Stimulated activated CD8-positive, alpha-beta memory T cell treated with anti-CD3 and anti-CD28 coated beads, Interleukin-12 subunit alpha, Interleukin-12 subunit beta, amount 100 ng/mL, for 24 hours (primary cell): ENCODE measurements at regions not wholly inside any gene's neighbourhood (a gene's known extent, or its start where the extent isn't known, plus 50 kb on each side); places are given as distances from the start of the nearest gene placed in this dataset.

Source experiments
- DNase-seq: peaks from one replicate; pipeline ENCODE4 v3.0.0-alpha.2; 2020; ENCODE audit errors: extremely low read depth

DNA sequence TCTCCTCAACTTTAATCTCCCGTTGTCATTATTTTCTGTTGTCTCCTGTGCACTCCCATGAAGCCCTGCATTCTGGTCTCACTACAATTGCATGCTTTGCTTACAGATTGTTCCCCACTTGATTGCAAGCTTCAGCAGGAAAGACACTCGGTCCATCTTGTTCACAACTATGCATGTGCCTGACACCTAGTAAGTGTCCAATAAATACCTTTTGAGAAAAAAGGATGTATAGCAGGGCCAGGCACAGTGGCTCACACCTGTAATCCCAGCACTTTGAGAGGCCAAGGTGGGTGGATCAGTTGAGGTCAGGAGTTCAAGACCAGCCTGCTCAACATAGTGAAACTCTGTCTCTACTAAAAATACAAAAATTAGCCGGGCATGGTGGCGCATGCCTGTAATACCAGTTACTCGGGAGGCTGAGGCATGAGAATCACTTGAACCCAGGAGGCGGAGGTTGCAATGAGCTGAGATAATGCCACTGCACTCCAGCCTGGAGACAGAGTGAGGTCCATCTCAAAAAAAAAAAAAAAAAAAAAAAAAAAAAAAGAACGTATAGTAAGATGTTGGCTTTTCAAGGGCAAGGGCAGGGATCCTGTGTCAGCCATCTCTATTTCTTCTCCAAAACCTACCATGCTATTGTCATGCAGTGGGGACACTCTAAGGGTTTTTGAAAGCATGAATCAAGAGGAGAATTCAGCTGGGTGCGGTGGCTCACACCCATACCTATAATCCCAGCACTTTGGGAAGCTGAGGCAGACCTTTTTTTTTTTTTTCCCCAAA is 338.3 kb downstream of the MYCN start:
- DNase-seq = no peak

DNA sequence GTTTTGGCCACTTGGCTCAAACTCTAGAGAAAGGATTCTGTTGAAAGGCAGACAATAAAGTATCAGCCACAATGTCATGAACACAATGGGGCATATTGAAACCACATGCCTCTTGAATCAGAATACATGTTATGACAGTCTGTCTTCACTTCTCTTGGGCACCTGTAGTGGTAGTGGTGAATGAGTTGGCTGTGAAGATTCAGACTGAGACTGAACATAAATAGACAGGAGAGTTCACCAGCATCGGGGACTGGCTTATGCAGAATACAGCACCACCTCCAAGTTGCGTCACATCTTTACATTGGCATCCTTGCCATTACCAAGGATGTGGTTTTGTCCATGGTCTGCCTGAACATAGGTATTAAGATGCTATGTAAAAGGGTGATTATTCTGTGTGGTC is 336.8 kb downstream of the MYCN start:
- DNase-seq = no peak

DNA sequence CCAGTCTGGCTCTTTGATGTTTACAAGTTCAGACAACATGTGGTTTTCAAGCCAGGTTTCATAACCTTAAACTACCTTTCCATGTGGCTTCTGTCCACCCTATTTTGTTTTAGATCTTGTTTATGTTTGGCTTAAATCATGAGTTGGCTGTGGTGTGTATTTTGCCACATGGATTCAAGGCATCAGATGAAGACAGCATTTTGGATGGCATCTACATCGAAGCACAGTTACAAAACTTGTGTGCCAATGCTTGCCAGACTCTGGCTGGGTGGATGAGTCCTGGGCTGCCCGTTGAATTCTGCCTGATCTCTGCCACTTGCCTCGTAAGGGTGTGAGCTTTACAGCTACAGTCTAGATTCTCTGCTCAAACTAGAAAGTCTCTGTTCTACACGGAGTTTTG is 335.3 kb downstream of the MYCN start:
- DNase-seq = no peak

DNA sequence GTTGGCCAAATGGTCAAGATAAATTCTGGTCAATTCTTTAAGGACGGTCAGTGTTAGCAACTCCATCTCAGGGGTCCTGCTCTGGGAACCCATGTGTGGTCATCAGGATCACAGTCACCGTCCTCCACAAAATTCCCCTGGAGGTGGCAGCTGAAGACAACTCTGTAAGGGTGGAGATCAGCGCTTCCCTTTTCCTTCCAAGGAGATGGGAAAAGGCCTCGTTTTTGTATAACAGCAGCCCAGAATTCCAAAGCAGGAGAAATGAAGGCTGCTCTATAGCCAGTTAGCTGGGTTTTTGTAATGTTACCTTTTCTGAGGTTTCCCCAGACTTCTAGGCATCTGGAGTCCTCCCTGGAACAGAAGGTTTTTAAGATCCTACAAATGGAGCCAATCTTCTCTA is 334.8 kb downstream of the MYCN start:
- no peak for DNase-seq

DNA sequence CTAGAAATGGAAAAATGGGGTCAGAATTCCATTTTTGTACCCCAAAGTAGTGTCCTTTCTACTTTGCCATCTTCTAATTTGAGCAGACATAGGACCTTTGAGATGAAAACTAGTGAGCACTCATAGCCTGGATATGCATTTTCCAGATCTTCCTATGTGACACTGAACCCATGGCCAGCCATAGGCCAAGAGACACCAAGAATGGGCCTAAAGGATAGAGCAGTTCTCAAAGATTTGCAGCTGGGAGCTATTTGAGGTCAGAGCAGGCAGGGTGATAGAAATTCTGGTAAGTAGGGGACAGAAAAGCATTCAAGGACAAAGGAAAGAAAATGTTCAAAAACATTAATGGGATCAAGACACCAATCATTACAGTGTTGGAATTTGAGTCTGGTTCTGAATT is 332.8 kb downstream of the MYCN start:
- DNase-seq = no peak

DNA sequence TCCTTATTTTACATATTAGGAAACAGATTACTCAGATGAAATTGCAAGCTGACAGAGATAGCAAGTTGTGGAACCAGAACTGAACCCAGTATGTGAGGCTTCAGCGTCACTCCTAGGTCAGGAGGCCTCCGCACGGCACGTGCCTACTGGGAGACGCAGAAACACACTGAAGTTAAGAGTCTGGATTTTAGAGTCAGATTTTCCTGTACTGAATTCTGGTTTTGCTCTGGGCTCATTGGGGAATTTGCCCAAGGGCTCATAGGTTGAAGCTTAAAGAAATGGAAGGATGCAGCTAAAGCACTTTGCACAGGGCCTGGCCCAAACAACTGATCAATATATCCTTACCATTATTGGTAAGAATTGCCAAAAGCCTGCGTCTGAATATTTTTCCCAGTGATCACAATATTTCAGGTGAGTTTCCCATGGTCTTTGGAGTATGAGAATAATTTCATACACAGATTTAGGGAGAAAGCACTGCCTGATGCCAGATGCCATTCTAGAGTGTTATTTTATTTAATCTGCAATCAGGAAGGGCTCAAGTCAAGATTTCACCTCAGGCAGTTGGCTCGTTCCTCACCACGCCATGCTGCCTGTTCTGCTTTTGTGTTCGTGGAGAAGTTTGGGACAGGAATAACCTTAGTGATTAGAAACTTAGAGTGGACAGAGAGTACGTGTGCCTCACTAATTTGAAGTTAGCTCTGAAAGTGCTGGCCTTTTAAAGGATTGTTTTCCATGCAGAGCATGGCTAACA is 331.9 kb downstream of the MYCN start:
- no peak for DNase-seq

DNA sequence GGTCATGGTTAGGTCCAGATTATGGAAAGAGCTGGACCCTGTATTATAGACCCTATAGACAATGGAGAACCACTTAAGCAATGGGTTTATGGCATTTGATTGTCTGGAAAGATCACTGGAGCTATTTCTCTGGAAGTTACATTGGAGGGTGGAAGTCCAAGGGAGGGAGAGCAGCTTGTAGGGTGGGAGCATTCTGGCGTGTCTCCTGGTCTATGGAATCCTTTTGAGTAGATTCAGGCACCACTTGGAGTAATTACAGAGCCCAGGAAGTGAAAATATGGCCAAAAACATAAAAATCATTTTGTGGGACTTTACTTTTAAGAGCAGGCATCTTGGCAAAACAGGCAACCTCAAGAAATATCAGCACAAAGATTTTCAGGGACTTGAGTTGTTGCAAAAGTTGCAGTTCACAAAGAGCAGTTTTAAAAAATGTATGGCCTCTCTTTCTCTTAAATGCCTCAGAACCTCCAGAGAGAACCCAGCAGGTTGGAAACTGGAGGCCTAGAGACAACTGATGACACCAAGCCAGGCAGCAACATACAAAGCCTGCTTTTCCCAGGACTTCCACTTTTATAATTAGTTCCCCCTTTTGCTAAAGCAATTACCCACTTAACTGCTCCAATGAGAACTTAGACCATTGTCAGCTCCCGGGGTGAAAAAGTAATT is 331.0 kb downstream of the MYCN start:
- DNase-seq = no peak

DNA sequence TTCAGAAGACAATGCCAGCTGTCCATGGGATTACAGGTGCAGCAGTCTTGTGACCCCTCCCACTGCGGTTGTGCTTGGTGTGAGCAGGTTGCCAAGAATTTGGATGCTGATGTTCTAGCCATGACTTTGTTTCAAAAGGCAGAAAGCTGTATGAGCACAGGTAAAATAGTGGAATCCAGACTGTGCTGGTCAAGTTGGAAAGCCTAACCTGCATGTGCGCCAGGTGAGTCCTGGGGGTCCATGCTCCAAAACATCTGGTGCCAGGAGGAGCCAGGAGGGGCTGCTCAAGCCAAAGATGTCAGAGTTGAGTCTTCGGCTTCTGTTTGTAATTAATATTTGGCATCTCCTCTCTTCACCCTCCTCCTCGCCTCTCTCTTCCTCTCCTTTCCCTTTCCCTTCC is 330.1 kb downstream of the MYCN start:
- DNase-seq = no peak

DNA sequence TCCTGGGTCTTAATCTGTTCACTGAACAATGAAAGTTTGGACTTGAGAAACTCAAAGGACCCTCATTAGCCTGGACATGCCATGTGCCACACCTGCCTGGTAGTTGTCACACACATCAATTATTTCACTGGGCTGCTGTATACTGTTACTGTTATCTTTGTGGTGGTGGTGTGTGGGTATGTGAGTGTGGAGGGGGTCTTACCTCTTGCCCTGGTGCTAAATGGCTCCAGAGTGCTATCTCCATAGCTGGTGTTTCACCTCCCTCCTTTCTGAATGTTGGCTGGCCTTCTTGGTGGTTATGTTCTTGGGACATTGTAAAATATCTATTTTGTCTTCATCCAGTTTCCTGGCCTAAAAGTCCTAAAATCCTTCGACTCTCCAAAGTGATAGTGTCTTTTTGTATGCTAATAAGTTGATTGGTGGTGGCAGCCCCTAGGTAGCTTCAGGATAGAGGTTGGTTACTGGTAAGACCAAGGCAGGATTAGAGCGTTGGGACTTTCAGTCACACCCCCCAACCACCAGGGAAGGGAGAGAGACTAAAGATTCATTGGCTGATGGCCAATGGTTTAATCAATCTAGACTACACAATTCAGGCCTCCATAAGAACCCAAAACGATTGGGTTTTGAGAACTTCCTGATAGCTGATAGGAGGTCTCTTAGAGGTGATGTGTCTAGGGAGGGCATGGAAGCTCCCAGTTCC is 328.1 kb downstream of the MYCN start:
- DNase-seq = no peak

DNA sequence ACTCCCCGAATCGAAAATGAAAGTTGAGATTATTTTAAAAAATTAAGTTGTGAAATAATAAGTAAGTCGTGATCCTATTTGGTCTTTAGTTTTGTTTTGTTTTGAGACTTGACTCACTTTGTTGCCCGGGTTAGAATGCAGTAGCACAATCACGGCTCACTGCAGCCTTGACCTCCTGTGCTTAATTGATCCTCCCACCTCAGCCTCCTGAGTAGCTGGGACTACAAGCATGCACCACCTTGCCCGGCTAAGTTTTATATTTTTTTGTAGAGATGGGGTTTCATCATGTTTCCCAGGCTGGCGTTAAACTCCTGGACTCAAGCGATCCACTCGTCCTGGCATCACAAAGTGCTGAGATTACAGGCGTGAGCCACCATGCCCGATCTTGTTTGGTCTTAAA is 326.2 kb downstream of the MYCN start:
- DNase-seq = no peak

DNA sequence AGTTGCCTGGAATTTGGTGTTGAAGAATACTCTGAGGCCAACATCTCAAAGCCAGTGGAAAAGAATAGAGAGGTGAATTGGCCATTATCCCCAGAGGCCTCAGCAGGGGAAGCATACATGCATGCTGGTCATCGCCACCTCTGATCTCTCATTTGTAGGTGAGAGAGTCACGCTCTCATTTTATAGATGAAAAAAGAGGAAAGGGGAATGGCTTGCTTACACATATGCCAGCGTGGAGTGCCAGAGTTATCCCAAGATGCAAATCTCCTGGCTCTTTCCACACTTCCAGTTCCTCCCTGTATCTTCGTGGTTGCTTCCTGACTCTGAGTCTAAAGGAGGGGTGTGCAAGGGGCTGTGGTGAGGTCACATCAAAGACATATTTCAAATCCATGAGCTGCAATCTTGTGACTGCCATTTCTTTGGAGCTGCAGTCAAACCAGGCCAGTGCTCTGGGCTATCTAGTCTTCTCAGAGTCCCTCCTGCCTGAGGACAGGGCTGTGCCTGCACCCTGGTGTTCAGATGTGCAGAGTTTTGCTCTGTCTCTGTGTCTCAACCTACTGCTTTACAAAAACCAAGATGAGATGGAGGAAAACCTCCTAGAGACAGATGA is 324.7 kb downstream of the MYCN start:
- DNase-seq = no peak

DNA sequence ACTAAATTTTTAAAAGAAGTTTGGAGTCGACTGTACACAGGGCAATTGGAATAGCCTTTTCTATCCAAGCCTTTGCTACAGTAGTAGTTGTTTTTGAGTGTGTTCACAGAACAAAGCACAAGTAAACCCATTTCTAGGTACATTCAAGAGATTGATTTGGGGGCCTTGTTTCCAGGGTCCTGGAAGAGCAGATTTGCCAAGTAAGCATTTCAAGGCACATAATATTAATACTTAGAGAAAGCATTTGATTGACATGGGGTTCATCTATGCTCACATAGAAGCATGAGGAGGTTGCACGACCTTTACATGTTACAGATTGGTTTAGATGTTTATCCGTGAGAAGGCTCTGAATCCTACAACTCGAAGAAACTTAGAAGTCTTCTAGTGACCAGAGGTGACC is 324.1 kb downstream of the MYCN start:
- DNase-seq = no peak

DNA sequence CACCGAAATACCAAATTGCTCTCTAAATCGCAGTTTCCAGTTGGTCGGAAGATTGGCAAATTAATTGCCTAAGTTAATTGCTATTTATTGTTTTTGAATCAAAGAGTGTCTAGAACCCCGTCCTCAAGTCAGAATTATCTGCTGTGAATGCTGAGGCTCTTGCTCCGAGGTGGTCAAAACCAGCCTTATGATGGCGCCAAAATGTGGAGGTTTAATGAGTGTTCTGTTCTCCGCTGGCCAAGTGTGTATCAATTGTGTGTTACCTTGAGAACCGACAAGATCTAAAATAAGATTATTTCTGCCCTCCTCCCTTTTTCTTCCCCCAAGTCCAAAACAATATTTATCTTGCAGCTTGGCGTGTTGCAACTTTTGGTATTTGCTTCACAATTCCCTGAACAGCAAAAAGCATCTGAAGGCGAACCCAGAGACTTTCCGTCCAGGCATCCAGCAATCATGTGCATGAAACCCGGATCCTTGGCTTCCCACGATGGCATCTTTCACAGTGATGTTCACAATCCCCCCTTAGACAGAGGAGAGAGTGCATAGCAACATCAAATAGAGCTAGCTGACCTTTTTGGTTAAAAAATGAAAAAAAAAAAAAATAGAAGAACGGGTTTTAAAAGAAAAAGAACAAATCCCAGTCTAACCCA is 323.0 kb downstream of the MYCN start:
- no peak for DNase-seq

DNA sequence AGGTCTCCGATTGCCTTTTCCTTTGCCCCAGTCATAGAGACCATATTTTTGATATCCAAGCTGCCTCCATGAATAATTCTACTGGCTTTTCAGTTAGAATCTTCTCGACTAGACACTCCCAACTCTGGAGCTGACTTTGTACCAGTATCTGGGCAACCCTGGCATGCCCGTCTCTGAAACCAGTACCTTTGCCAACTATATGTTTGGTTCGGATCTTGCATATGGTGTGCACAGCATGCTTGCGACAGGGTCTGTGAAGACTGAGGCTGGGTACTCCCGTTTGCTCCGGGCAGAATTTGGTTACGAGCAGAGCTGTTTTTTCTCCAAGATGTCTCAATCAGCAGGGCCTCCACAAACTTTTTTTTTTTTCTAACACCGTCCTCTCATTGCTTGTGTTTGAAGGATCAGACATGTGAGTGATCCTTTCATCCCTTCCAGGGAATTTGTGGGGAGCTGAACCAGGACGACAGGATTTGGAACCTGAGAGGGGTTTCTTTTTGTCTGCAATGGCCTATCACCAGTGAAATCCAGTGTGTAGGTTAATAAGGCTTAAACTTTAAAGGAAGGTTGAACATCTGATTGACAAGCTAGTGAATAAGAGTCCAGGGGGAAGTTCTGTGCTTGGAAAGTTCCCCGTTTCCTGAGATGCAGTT is 322.3 kb downstream of the MYCN start:
- DNase-seq = no peak

DNA sequence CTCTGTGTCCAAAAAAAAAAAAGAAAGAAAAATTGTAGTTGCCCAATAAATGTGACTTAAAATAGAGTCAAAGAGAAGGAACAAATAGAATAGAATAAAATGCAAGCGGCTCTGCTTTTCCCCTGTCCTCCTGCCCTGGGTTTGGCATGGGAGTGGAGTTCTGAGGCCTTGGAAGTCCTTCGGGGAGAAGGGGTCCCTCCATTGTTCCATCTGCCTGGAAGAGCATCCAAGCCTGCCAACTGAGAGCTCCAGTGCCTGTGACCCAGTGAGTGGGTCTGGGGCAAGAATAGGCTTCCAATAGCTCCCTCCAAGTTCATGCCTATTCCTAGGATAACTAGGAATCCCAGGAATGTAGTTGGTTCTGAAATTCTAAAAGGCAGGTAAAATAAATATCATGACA is 321.4 kb downstream of the MYCN start:
- DNase-seq = no peak

DNA sequence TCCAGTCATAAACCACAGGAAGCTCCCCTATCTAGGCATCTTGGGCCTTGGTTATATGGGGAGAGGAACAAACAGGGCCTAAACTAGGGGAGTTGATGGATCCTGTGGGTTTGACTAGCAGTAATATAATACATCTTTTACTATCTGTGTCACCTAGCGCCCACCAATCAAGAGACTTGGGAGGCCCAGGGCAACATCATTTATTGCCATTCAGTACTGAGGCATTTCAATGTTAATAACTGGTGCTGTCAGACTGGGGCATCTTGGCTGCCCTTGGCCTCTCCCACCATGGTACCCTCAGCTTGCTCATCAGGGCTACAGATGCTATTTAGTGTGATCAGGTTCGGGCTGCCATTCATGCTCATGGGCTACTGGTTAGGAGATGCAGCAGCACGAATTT is 320.7 kb downstream of the MYCN start:
- DNase-seq = no peak

DNA sequence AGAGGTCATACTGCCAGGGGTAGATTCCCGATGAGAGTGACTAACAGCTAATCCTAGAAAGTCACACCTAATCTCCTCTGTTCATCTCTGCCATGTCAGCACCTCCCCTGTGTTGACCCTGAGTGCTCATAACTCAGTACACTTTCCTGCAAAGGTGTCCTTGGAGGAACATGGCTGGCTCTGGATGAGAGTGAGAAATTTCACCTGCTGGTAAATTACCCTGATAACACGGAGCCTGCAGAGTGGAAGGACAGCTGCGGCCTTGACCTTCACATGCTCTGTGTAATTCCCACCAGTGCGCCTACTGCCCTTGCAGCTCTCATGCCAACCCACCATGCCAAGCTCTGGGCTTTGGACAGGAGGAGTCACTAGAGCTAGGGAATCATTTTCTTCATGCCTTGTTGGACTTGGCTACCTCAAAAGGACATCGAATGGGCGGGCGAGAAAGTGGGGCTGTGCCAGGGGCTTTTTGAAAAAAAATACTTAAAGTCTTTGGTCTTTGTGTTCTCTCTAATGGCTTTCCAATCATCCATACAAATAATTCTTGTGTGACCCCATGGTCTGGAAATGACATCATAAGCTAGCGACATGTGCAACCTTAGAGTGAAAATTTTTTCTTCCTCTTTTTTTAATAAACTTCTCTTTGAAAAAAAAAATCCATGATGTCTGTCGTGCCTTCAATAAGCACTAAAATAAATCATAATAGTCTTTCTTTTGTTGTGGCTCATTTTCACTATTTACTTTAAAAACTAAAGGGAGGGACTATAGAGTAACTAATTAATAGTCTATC is 319.9 kb downstream of the MYCN start:
- no peak for DNase-seq

DNA sequence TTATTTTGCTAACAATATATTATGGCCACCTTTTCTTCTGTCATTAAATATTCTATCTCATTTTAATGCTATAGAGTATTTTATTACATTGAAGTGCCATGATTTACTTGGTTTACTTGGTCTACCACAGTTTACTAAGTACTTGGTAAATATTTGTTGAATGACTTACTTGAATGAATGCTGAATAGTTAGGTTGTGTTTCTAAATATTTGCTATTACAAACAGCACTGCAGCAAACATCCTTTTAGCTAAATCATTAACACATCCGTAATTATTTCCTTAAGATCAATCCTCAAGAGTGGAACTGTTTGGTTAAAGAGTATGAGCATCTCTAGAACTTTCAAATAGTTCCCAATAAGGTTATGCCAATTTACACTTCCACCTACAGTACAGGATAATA is 318.7 kb downstream of the MYCN start:
- no peak for DNase-seq

DNA sequence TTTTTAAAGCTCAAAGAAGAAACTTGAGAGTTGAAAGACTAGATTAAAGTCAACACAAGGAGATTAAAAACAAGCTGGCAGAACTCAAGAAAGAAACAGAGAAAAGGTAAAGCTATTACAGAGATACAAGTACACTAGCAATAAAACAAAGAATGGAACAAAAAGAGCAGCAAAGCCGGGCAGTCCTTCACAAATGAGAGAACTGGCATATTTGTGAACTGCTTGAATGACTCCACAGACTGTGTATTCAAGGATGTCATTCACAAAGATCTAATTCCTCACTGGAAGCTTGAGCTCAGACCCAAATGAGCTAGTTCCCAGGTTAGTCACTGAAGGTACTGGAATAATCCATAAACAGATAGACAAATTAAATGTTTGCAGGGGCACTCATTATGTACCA is 318.0 kb downstream of the MYCN start:
- DNase-seq = no peak
